ENCODE measurements at regions not wholly inside any gene's neighbourhood (a gene's known extent, or its start where the extent isn't known, plus 50 kb on each side); places are given as distances from the start of the nearest gene placed in this dataset.

GRCh38 chr12:111093428-111094142 is 173.2 kb upstream of the MYL2 start:
- H3K27ac ChIP-seq (ENCODE audit: low read depth in 1 of 2, low read length in 2 of 2) = no peak overlapping the region
- H3K9ac ChIP-seq (ENCODE audit: low read depth in 1 of 2, low read length in 2 of 2) = no peak overlapping the region
- 58% methylated on average over 17 of the region's 17 CpGs for WGBS
- H3K4me3 ChIP-seq (ENCODE audit: low read depth in 1 of 3, low read length in 3 of 3) = no peak overlapping the region
- no peak for DNase-seq (ENCODE audit: low spot score)
- H3K4me1 ChIP-seq (ENCODE audit: control insufficient read depth in 4 of 4, insufficient read depth in 4 of 4, low read length in 3 of 4) = peaks cover 4 to 56% (median 37%) of the 10 kb centered on the region in 4 donors
- TF ChIP-seq NR2F2 (IDR thresholded peaks at IDR 0.05) (no peak), RAD21 (IDR thresholded peaks at IDR 0.05) (no peak), HNF4A (conservative IDR thresholded peaks at IDR 0.05) (no peak), JUND (IDR thresholded peaks at IDR 0.05) (no peak), YY1 (IDR thresholded peaks at IDR 0.05) (no peak), MAX (IDR thresholded peaks at IDR 0.05) (no peak), EGR1 (IDR thresholded peaks at IDR 0.05; ENCODE audit: low read depth in 2 of 2) (no peak), ZBTB33 (IDR thresholded peaks at IDR 0.05) (no peak), RXRA (IDR thresholded peaks at IDR 0.05) (no peak)
- TF ChIP-seq, protein P1, sequence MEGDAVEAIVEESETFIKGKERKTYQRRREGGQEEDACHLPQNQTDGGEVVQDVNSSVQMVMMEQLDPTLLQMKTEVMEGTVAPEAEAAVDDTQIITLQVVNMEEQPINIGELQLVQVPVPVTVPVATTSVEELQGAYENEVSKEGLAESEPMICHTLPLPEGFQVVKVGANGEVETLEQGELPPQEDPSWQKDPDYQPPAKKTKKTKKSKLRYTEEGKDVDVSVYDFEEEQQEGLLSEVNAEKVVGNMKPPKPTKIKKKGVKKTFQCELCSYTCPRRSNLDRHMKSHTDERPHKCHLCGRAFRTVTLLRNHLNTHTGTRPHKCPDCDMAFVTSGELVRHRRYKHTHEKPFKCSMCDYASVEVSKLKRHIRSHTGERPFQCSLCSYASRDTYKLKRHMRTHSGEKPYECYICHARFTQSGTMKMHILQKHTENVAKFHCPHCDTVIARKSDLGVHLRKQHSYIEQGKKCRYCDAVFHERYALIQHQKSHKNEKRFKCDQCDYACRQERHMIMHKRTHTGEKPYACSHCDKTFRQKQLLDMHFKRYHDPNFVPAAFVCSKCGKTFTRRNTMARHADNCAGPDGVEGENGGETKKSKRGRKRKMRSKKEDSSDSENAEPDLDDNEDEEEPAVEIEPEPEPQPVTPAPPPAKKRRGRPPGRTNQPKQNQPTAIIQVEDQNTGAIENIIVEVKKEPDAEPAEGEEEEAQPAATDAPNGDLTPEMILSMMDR (IDR thresholded peaks at IDR 0.05; ENCODE audit: low read depth, low read length, missing input control) = no peak
- H3K27me3 ChIP-seq (ENCODE audit: control insufficient read depth in 4 of 4, insufficient read depth in 4 of 4, low read length in 3 of 4) = no peaks in the 10 kb centered on the region
- H3K9me3 ChIP-seq (ENCODE audit: control insufficient read depth in 4 of 4, low read length in 3 of 4) = no peaks in the 10 kb centered on the region
- H3K36me3 ChIP-seq (ENCODE audit: control insufficient read depth in 4 of 4, insufficient read depth in 3 of 4, low read depth in 1 of 4, low read length in 3 of 4) = peaks cover 0 to 10% (median 3%) of the 10 kb centered on the region in 4 donors

DNA sequence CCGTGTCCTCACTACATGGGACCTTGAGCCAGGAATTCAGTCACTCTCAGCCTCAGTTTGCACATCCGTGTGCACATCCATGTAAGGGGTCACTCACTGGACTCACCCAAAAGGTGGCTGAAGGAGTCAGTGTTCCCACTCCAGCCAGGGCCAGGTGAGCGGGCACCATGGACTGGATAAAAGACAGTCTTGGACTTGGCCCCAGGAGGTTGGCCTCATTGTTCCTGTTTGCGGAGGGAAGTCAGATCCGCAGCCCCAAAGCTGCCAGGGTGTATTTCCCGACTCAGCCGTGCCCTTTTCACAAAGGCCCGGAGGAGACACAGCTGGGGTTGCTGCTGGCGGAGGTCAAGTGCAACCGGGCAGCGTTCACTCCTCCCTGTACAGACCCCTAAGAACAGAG is 170.7 kb upstream of the MYL2 start:
- H3K4me3 ChIP-seq (ENCODE audit: low read depth in 1 of 3, low read length in 3 of 3) = no peak overlapping the region
- WGBS = 68% methylated on average over 11 of the region's 11 CpGs
- H3K9me3 ChIP-seq (ENCODE audit: control insufficient read depth in 4 of 4, low read length in 3 of 4) = no peaks in the 10 kb centered on the region
- no peak overlapping the region for H3K9ac ChIP-seq (ENCODE audit: low read depth in 1 of 2, low read length in 2 of 2)
- TF ChIP-seq EGR1 (IDR thresholded peaks at IDR 0.05; ENCODE audit: low read depth in 2 of 2) = no peak
- peak in 1 of 2 donors; percentile 8 for TF ChIP-seq HNF4A (conservative IDR thresholded peaks at IDR 0.05)
- H3K27me3 ChIP-seq (ENCODE audit: control insufficient read depth in 4 of 4, insufficient read depth in 4 of 4, low read length in 3 of 4) = no peaks in the 10 kb centered on the region
- H3K4me1 ChIP-seq (ENCODE audit: control insufficient read depth in 4 of 4, insufficient read depth in 4 of 4, low read length in 3 of 4) = peaks cover 4 to 76% (median 53%) of the 10 kb centered on the region in 4 donors
- no peak overlapping the region for H3K27ac ChIP-seq (ENCODE audit: low read depth in 1 of 2, low read length in 2 of 2)
- H3K36me3 ChIP-seq (ENCODE audit: control insufficient read depth in 4 of 4, insufficient read depth in 3 of 4, low read depth in 1 of 4, low read length in 3 of 4) = peaks cover 0 to 5% (median 4%) of the 10 kb centered on the region in 4 donors
- DNase-seq (ENCODE audit: low spot score) = no peak

GRCh38 chr12:111089616-111090015 is 169.2 kb upstream of the MYL2 start:
- TF ChIP-seq ZBTB33 (IDR thresholded peaks at IDR 0.05) (no peak), YY1 (IDR thresholded peaks at IDR 0.05) (no peak)
- TF ChIP-seq, protein P2, sequence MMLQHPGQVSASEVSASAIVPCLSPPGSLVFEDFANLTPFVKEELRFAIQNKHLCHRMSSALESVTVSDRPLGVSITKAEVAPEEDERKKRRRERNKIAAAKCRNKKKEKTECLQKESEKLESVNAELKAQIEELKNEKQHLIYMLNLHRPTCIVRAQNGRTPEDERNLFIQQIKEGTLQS (IDR thresholded peaks at IDR 0.05) = no peak
- DNase-seq (ENCODE audit: low spot score) = no peak
- Histone ChIP-seq H3K27me3 (ENCODE audit: control insufficient read depth in 4 of 4, insufficient read depth in 4 of 4, low read length in 3 of 4) (no peaks in the 10 kb centered on the region), H3K9me3 (ENCODE audit: control insufficient read depth in 4 of 4, low read length in 3 of 4) (no peaks in the 10 kb centered on the region), H3K36me3 (ENCODE audit: control insufficient read depth in 4 of 4, insufficient read depth in 3 of 4, low read depth in 1 of 4, low read length in 3 of 4) (peaks cover 0 to 7% (median 2%) of the 10 kb centered on the region in 4 donors), H3K4me1 (ENCODE audit: control insufficient read depth in 4 of 4, insufficient read depth in 4 of 4, low read length in 3 of 4) (peaks cover 5 to 82% (median 58%) of the 10 kb centered on the region in 4 donors), H3K27ac (ENCODE audit: low read depth in 1 of 2, low read length in 2 of 2) (no peak overlapping the region), H3K4me3 (ENCODE audit: low read depth in 1 of 3, low read length in 3 of 3) (no peak overlapping the region), H3K9ac (ENCODE audit: low read depth in 1 of 2, low read length in 2 of 2) (no peak overlapping the region)
- 75% methylated on average over 1 of the region's 1 CpG for WGBS
